ENCODE measurements at regions not wholly inside any gene's neighbourhood (a gene's known extent, or its start where the extent isn't known, plus 50 kb on each side); places are given as distances from the start of the nearest gene placed in this dataset.

- H3K4me1 ChIP-seq (ENCODE audit: insufficient read depth, low read length): no peaks in the 10 kb centered on the region
Measured at GRCh38 chr3:117671722-117672318, 962.2 kb downstream of the TUSC7 start.

GRCh38 chr3:117674321-117674720, 964.7 kb downstream of the TUSC7 start:
- Histone ChIP-seq H3K4me3 (ENCODE audit: low read length) (no peak overlapping the region), H3K9me3 (ENCODE audit: low read depth, low read length) (no peaks in the 10 kb centered on the region), H3K4me1 (ENCODE audit: insufficient read depth, low read length) (no peaks in the 10 kb centered on the region), H3K27me3 (ENCODE audit: insufficient read depth, low read length) (no peaks in the 10 kb centered on the region)

More at GRCh38 chr3:117671722-117672318, 962.2 kb downstream of the TUSC7 start:
- no peaks in the 10 kb centered on the region for H3K27me3 ChIP-seq (ENCODE audit: insufficient read depth, low read length)
- no peak overlapping the region for H3K4me3 ChIP-seq (ENCODE audit: low read length)
- H3K9me3 ChIP-seq (ENCODE audit: low read depth, low read length): no peaks in the 10 kb centered on the region

GRCh38 chr3:117681619-117682018, 972.0 kb downstream of the TUSC7 start:
- no peaks in the 10 kb centered on the region for H3K4me1 ChIP-seq (ENCODE audit: insufficient read depth, low read length)
- no peaks in the 10 kb centered on the region for H3K27me3 ChIP-seq (ENCODE audit: insufficient read depth, low read length)
- H3K4me3 ChIP-seq (ENCODE audit: low read length): no peak overlapping the region
- no peaks in the 10 kb centered on the region for H3K9me3 ChIP-seq (ENCODE audit: low read depth, low read length)

- Histone ChIP-seq H3K4me3 (ENCODE audit: low read length) (no peak overlapping the region), H3K4me1 (ENCODE audit: insufficient read depth, low read length) (no peaks in the 10 kb centered on the region), H3K9me3 (ENCODE audit: low read depth, low read length) (no peaks in the 10 kb centered on the region), H3K27me3 (ENCODE audit: insufficient read depth, low read length) (no peaks in the 10 kb centered on the region)
Measured at GRCh38 chr3:117687096-117687495, 977.5 kb downstream of the TUSC7 start.

GRCh38 chr3:117688583-117688982, 979.0 kb downstream of the TUSC7 start:
- no peaks in the 10 kb centered on the region for H3K4me1 ChIP-seq (ENCODE audit: insufficient read depth, low read length)
- no peak overlapping the region for H3K4me3 ChIP-seq (ENCODE audit: low read length)
- no peaks in the 10 kb centered on the region for H3K27me3 ChIP-seq (ENCODE audit: insufficient read depth, low read length)
- no peaks in the 10 kb centered on the region for H3K9me3 ChIP-seq (ENCODE audit: low read depth, low read length)

GRCh38 chr3:117691526-117691925, 981.9 kb downstream of the TUSC7 start:
- Histone ChIP-seq H3K4me1 (ENCODE audit: insufficient read depth, low read length) (no peaks in the 10 kb centered on the region), H3K27me3 (ENCODE audit: insufficient read depth, low read length) (no peaks in the 10 kb centered on the region), H3K4me3 (ENCODE audit: low read length) (no peak overlapping the region), H3K9me3 (ENCODE audit: low read depth, low read length) (no peaks in the 10 kb centered on the region)

- H3K4me3 ChIP-seq (ENCODE audit: low read length): no peak overlapping the region
- no peaks in the 10 kb centered on the region for H3K27me3 ChIP-seq (ENCODE audit: insufficient read depth, low read length)
Measured at GRCh38 chr3:117692416-117692995, 982.9 kb downstream of the TUSC7 start.

GRCh38 chr3:117695321-117695720, 985.7 kb downstream of the TUSC7 start:
- H3K27me3 ChIP-seq (ENCODE audit: insufficient read depth, low read length): no peaks in the 10 kb centered on the region
- H3K4me3 ChIP-seq (ENCODE audit: low read length): no peak overlapping the region
- H3K4me1 ChIP-seq (ENCODE audit: insufficient read depth, low read length): no peaks in the 10 kb centered on the region

More at GRCh38 chr3:117692416-117692995, 982.9 kb downstream of the TUSC7 start:
- Histone ChIP-seq H3K4me1 (ENCODE audit: insufficient read depth, low read length) (no peaks in the 10 kb centered on the region), H3K9me3 (ENCODE audit: low read depth, low read length) (no peaks in the 10 kb centered on the region)

GRCh38 chr3:117695871-117696645, 986.5 kb downstream of the TUSC7 start:
- Histone ChIP-seq H3K27me3 (ENCODE audit: insufficient read depth, low read length) (no peaks in the 10 kb centered on the region), H3K9me3 (ENCODE audit: low read depth, low read length) (no peaks in the 10 kb centered on the region), H3K4me3 (ENCODE audit: low read length) (no peak overlapping the region), H3K4me1 (ENCODE audit: insufficient read depth, low read length) (no peaks in the 10 kb centered on the region)

More at GRCh38 chr3:117695321-117695720, 985.7 kb downstream of the TUSC7 start:
- no peaks in the 10 kb centered on the region for H3K9me3 ChIP-seq (ENCODE audit: low read depth, low read length)

GRCh38 chr3:117696851-117697407, 987.4 kb downstream of the TUSC7 start:
- Histone ChIP-seq H3K4me3 (ENCODE audit: low read length) (no peak overlapping the region), H3K9me3 (ENCODE audit: low read depth, low read length) (no peaks in the 10 kb centered on the region), H3K27me3 (ENCODE audit: insufficient read depth, low read length) (no peaks in the 10 kb centered on the region), H3K4me1 (ENCODE audit: insufficient read depth, low read length) (no peaks in the 10 kb centered on the region)

- no peaks in the 10 kb centered on the region for H3K9me3 ChIP-seq (ENCODE audit: low read depth, low read length)
- no peaks in the 10 kb centered on the region for H3K27me3 ChIP-seq (ENCODE audit: insufficient read depth, low read length)
- no peak overlapping the region for H3K4me3 ChIP-seq (ENCODE audit: low read length)
- H3K4me1 ChIP-seq (ENCODE audit: insufficient read depth, low read length): no peaks in the 10 kb centered on the region
Measured at GRCh38 chr3:117699058-117699457, 989.5 kb downstream of the TUSC7 start.

GRCh38 chr3:117700573-117701360, 991.2 kb downstream of the TUSC7 start:
- H3K4me3 ChIP-seq (ENCODE audit: low read length): no peak overlapping the region
- no peaks in the 10 kb centered on the region for H3K4me1 ChIP-seq (ENCODE audit: insufficient read depth, low read length)
- H3K27me3 ChIP-seq (ENCODE audit: insufficient read depth, low read length): no peaks in the 10 kb centered on the region
- H3K9me3 ChIP-seq (ENCODE audit: low read depth, low read length): no peaks in the 10 kb centered on the region

- Histone ChIP-seq H3K27me3 (ENCODE audit: insufficient read depth, low read length) (no peaks in the 10 kb centered on the region), H3K4me3 (ENCODE audit: low read length) (no peak overlapping the region), H3K4me1 (ENCODE audit: insufficient read depth, low read length) (no peaks in the 10 kb centered on the region), H3K9me3 (ENCODE audit: low read depth, low read length) (no peaks in the 10 kb centered on the region)
Measured at GRCh38 chr3:117705011-117705410, 995.4 kb downstream of the TUSC7 start.

- no peaks in the 10 kb centered on the region for H3K27me3 ChIP-seq (ENCODE audit: insufficient read depth, low read length)
- no peaks in the 10 kb centered on the region for H3K4me1 ChIP-seq (ENCODE audit: insufficient read depth, low read length)
- no peak overlapping the region for H3K4me3 ChIP-seq (ENCODE audit: low read length)
- no peaks in the 10 kb centered on the region for H3K9me3 ChIP-seq (ENCODE audit: low read depth, low read length)
Measured at GRCh38 chr3:117706037-117706436, 996.5 kb downstream of the TUSC7 start.

GRCh38 chr3:117706756-117707155, 997.2 kb downstream of the TUSC7 start:
- H3K4me3 ChIP-seq (ENCODE audit: low read length): no peak overlapping the region
- no peaks in the 10 kb centered on the region for H3K4me1 ChIP-seq (ENCODE audit: insufficient read depth, low read length)
- H3K9me3 ChIP-seq (ENCODE audit: low read depth, low read length): no peaks in the 10 kb centered on the region
- no peaks in the 10 kb centered on the region for H3K27me3 ChIP-seq (ENCODE audit: insufficient read depth, low read length)

All from mononuclear cell (primary cell).